BE2C (cell line): ENCODE measurements at regions not wholly inside any gene's neighbourhood (a gene's known extent, or its start where the extent isn't known, plus 50 kb on each side); places are given as distances from the start of the nearest gene placed in this dataset.
A peak's percentile ranks its signal among the peaks of the same experiment; 100 is the strongest.

Source experiments
- DNase-seq: peaks from one replicate; pipeline ENCODE4 v3.0.0-alpha.2; 2020
- H3K27me3 ChIP-seq: fragments of 250-450 bp; sonication (Bioruptor Pico); 2 replicates; pipeline ENCODE4 v1.5.1; 2020; ENCODE audit warnings: mild to moderate bottlenecking
- H3K36me3 ChIP-seq: fragments of 250-450 bp; sonication (Bioruptor Pico); 2 replicates; pipeline ENCODE4 v1.5.1; 2020; ENCODE audit warnings: mild to moderate bottlenecking
- H3K4me1 ChIP-seq: fragments of 250-450 bp; sonication (Bioruptor Pico); 2 replicates; pipeline ENCODE4 v1.5.1; 2020
- H3K4me3 ChIP-seq: 2 replicates; pipeline ENCODE4 v1.5.1; 2011; ENCODE audit warnings: low read depth, low read length
- H3K9me3 ChIP-seq: fragments of 250-450 bp; sonication (Bioruptor Pico); 2 replicates; pipeline ENCODE4 v1.5.1; 2020
- CTCF ChIP-seq: IDR thresholded peaks from 2 replicates; pipeline ENCODE4 v1.5.1; 2012; ENCODE audit warnings: mild to moderate bottlenecking, low read depth, low read length

GRCh38 chr4:154107337-154107736, 318.5 kb upstream of the SFRP2 start:
- no peaks in the 10 kb centered on the region for H3K36me3 ChIP-seq
- H3K4me3 ChIP-seq = no peak overlapping the region
- H3K9me3 ChIP-seq = no peaks in the 10 kb centered on the region
- DNase-seq = no peak
- H3K27me3 ChIP-seq = no peaks in the 10 kb centered on the region
- H3K4me1 ChIP-seq = no peaks in the 10 kb centered on the region
- no peak for TF ChIP-seq CTCF

- TF ChIP-seq CTCF = no peak
- DNase-seq = no peak
- no peak overlapping the region for H3K4me3 ChIP-seq
- H3K9me3 ChIP-seq = no peaks in the 10 kb centered on the region
- H3K27me3 ChIP-seq = no peaks in the 10 kb centered on the region
- H3K4me1 ChIP-seq = no peaks in the 10 kb centered on the region
- no peaks in the 10 kb centered on the region for H3K36me3 ChIP-seq
These were observed 299.9 kb upstream of the SFRP2 start for GRCh38 chr4:154088741-154089140.

- TF ChIP-seq CTCF = no peak
- Histone ChIP-seq H3K4me3 (no peak overlapping the region), H3K9me3 (no peaks in the 10 kb centered on the region), H3K4me1 (no peaks in the 10 kb centered on the region), H3K36me3 (no peaks in the 10 kb centered on the region), H3K27me3 (no peaks in the 10 kb centered on the region)
- DNase-seq = no peak
These were observed 297.4 kb upstream of the SFRP2 start for GRCh38 chr4:154086247-154086646.

GRCh38 chr4:154084864-154085263, 296.0 kb upstream of the SFRP2 start:
- Histone ChIP-seq H3K4me1 (no peaks in the 10 kb centered on the region), H3K9me3 (no peaks in the 10 kb centered on the region; the same call in 1 of the 2 replicates), H3K4me3 (no peak overlapping the region), H3K36me3 (no peaks in the 10 kb centered on the region), H3K27me3 (no peaks in the 10 kb centered on the region)
- no peak for TF ChIP-seq CTCF
- no peak for DNase-seq

- DNase-seq = peak; percentile 20
- Histone ChIP-seq H3K4me1 (no peaks in the 10 kb centered on the region), H3K36me3 (no peaks in the 10 kb centered on the region), H3K4me3 (no peak overlapping the region), H3K9me3 (no peaks in the 10 kb centered on the region; the same call in 1 of the 2 replicates), H3K27me3 (no peaks in the 10 kb centered on the region)
- peak; percentile 51 for TF ChIP-seq CTCF
These were observed 294.1 kb upstream of the SFRP2 start for GRCh38 chr4:154082760-154083535.

GRCh38 chr4:154081391-154081790, 292.5 kb upstream of the SFRP2 start:
- Histone ChIP-seq H3K4me3 (no peak overlapping the region), H3K4me1 (no peaks in the 10 kb centered on the region), H3K9me3 (no peaks in the 10 kb centered on the region; the same call in 1 of the 2 replicates), H3K27me3 (no peaks in the 10 kb centered on the region), H3K36me3 (no peaks in the 10 kb centered on the region)
- DNase-seq = no peak
- no peak for TF ChIP-seq CTCF
